H9 (cell line): ENCODE measurements at regions not wholly inside any gene's neighbourhood (a gene's known extent, or its start where the extent isn't known, plus 50 kb on each side); places are given as distances from the start of the nearest gene placed in this dataset.

Experiments
- DNase-seq: peaks from one replicate; pipeline ENCODE4 v3.0.0-alpha.2; 2017
- H2AFZ ChIP-seq: one replicate; pipeline ENCODE4 v1.6.1; 2013; ENCODE audit warnings: mild to moderate bottlenecking, low read length, control low read depth, moderate library complexity
- H2AK5ac ChIP-seq: 2 replicates; pipeline ENCODE4 v1.6.1; 2013; ENCODE audit warnings: low read length, control low read depth, mixed read lengths; ENCODE audit not compliant: insufficient read length
- H2BK120ac ChIP-seq: one replicate; pipeline ENCODE4 v1.6.1; 2013; ENCODE audit warnings: low read depth, mild to moderate bottlenecking, low read length, control low read depth, inconsistent platforms; ENCODE audit not compliant: poor library complexity, severe bottlenecking
- H2BK12ac ChIP-seq: 2 replicates; pipeline ENCODE4 v1.6.1; 2013; ENCODE audit warnings: low read length, control low read depth, mixed read lengths, low read depth; ENCODE audit not compliant: insufficient read length
- H2BK15ac ChIP-seq: 2 replicates; pipeline ENCODE4 v1.6.1; 2013; ENCODE audit warnings: low read depth, low read length, control low read depth
- H2BK20ac ChIP-seq: one replicate; pipeline ENCODE4 v1.6.1; 2013; ENCODE audit warnings: low read depth, mild to moderate bottlenecking, low read length, control low read depth, inconsistent platforms; ENCODE audit not compliant: poor library complexity, severe bottlenecking
- H2BK5ac ChIP-seq: 2 replicates; pipeline ENCODE4 v1.6.1; 2013; ENCODE audit warnings: low read length, control low read depth, mixed read lengths; ENCODE audit not compliant: insufficient read length
- H3K14ac ChIP-seq: 2 replicates; pipeline ENCODE4 v1.6.1; 2013; ENCODE audit warnings: low read length, control low read depth; ENCODE audit not compliant: insufficient read depth
- H3K18ac ChIP-seq: 2 replicates; pipeline ENCODE4 v1.6.1; 2013; ENCODE audit warnings: low read depth, mild to moderate bottlenecking, mixed read lengths, low read length, control low read depth; ENCODE audit not compliant: insufficient read length
- H3K23ac ChIP-seq: 2 replicates; pipeline ENCODE4 v1.6.1; 2013; ENCODE audit warnings: low read length, control low read depth, mixed read lengths, low read depth; ENCODE audit not compliant: insufficient read length
- H3K23me2 ChIP-seq: 2 replicates; pipeline ENCODE4 v1.6.1; 2013; ENCODE audit warnings: low read depth, mild to moderate bottlenecking, mixed read lengths, low read length, control low read depth; ENCODE audit not compliant: insufficient read length, poor library complexity, severe bottlenecking
- H3K27ac ChIP-seq: 2 replicates; pipeline ENCODE4 v1.5.1; 2013; ENCODE audit warnings: low read length, control low read depth, mixed read lengths, low read depth; ENCODE audit not compliant: insufficient read length
- H3K27me3 ChIP-seq: 2 replicates; pipeline ENCODE4 v1.6.1; 2013; ENCODE audit warnings: low read length, control low read depth, inconsistent platforms; ENCODE audit not compliant: insufficient read depth
- H3K4ac ChIP-seq: 2 replicates; pipeline ENCODE4 v1.6.1; 2013; ENCODE audit warnings: low read depth, mild to moderate bottlenecking, control low read depth, inconsistent platforms, low read length, moderate library complexity
- H3K4me1 ChIP-seq: 2 replicates; pipeline ENCODE4 v1.6.1; 2013; ENCODE audit warnings: low read length, control low read depth, inconsistent platforms; ENCODE audit not compliant: insufficient read depth
- H3K4me2 ChIP-seq: 2 replicates; pipeline ENCODE4 v1.6.1; 2013; ENCODE audit warnings: low read length, control low read depth, mixed read lengths; ENCODE audit not compliant: insufficient read length, insufficient read depth
- H3K56ac ChIP-seq: 2 replicates; pipeline ENCODE4 v1.6.1; 2013; ENCODE audit warnings: low read depth, mild to moderate bottlenecking, mixed read lengths, low read length, control low read depth; ENCODE audit not compliant: insufficient read length
- H3K79me1 ChIP-seq: 2 replicates; pipeline ENCODE4 v1.6.1; 2013; ENCODE audit warnings: low read depth, mild to moderate bottlenecking, moderate library complexity, low read length, control low read depth, inconsistent platforms; ENCODE audit not compliant: insufficient read depth, poor library complexity, severe bottlenecking
- H3K79me2 ChIP-seq: 2 replicates; pipeline ENCODE4 v1.6.1; 2013; ENCODE audit warnings: low read length, control low read depth, inconsistent platforms; ENCODE audit not compliant: insufficient read depth
- H3K9ac ChIP-seq: 2 replicates; pipeline ENCODE4 v1.6.1; 2013; ENCODE audit warnings: low read length, control low read depth, mixed read lengths; ENCODE audit not compliant: insufficient read length; ENCODE audit errors: extremely low read depth
- H3K9me3 ChIP-seq: one replicate; pipeline ENCODE4 v1.6.1; 2013; ENCODE audit warnings: low read depth, low read length, inconsistent platforms; ENCODE audit not compliant: control insufficient read depth
- H3T11ph ChIP-seq: one replicate; pipeline ENCODE4 v1.6.1; 2013; ENCODE audit warnings: mild to moderate bottlenecking, low read length, control low read depth, inconsistent platforms
- H4K20me1 ChIP-seq: one replicate; pipeline ENCODE4 v1.6.1; 2013; ENCODE audit not compliant: control insufficient read depth, insufficient read length, insufficient read depth
- H4K5ac ChIP-seq: 2 replicates; pipeline ENCODE4 v1.6.1; 2013; ENCODE audit warnings: low read depth, mild to moderate bottlenecking, mixed read lengths, low read length, control low read depth; ENCODE audit not compliant: insufficient read length
- H4K8ac ChIP-seq: replicated peaks from 2 replicates; pipeline ENCODE4 v1.6.1; 2013; ENCODE audit warnings: low read length, control low read depth, mixed read lengths, low read depth; ENCODE audit not compliant: insufficient read length
- H4K91ac ChIP-seq: 2 replicates; pipeline ENCODE4 v1.6.1; 2013; ENCODE audit warnings: low read depth, mild to moderate bottlenecking, moderate library complexity, mixed read lengths, low read length, control low read depth; ENCODE audit not compliant: insufficient read length
- H3K27ac Mint-ChIP-seq, 3 experiments: 2 replicates in 2 of 3; 3 replicates in 1 of 3; pipeline ENCODE4 v1.8.0; 2020 to 2021; ENCODE audit warnings: mixed read lengths in 3 of 3, mild to moderate bottlenecking in 1 of 3, moderate library complexity in 1 of 3
- H3K27me3 Mint-ChIP-seq: 2 replicates; pipeline ENCODE4 v1.8.0; 2021; ENCODE audit warnings: low read depth, mild to moderate bottlenecking, moderate library complexity, mixed read lengths
- H3K36me3 Mint-ChIP-seq, 3 experiments: 2 replicates in 2 of 3; 3 replicates in 1 of 3; pipeline ENCODE4 v1.8.0; 2020 to 2021; ENCODE audit warnings: low read depth in 3 of 3, mixed read lengths in 3 of 3; ENCODE audit not compliant: insufficient read depth in 1 of 3
- H3K4me1 Mint-ChIP-seq, 2 experiments: 2 replicates each; pipeline ENCODE4 v1.8.0; 2020; ENCODE audit warnings: mixed read lengths in 2 of 2
- H3K4me3 Mint-ChIP-seq, 2 experiments: 2 replicates in 1 of 2; 3 replicates in 1 of 2; pipeline ENCODE4 v1.8.0; 2020 to 2021; ENCODE audit warnings: mild to moderate bottlenecking in 2 of 2, mixed read lengths in 2 of 2, moderate library complexity in 1 of 2
- H3K9me3 Mint-ChIP-seq, 2 experiments: 2 replicates in 1 of 2; 3 replicates in 1 of 2; pipeline ENCODE4 v1.8.0; 2020; ENCODE audit warnings: mild to moderate bottlenecking in 2 of 2, mixed read lengths in 2 of 2, moderate library complexity in 1 of 2
- WGBS: extraction: QIAGEN DNeasy Blood & Tissue Kit; methylation state at CpG from one replicate; pipeline ENCODE4 v1.1.7; 2013; ENCODE audit warnings: missing lambda C conversion rate, low lambda C conversion rate, mixed read lengths; ENCODE audit not compliant: insufficient read length; ENCODE audit errors: extremely low coverage; 5-methylcytosine and 5-hydroxymethylcytosine counted together
- TF ChIP-seq, protein P1 (sequence below): fragments of 200-600 bp; sonication (generic); conservative IDR thresholded peaks from 3 replicates; pipeline ENCODE4 v1.8.0; 2021; ENCODE audit warnings: antibody characterized with exemption, mild to moderate bottlenecking

DNA sequence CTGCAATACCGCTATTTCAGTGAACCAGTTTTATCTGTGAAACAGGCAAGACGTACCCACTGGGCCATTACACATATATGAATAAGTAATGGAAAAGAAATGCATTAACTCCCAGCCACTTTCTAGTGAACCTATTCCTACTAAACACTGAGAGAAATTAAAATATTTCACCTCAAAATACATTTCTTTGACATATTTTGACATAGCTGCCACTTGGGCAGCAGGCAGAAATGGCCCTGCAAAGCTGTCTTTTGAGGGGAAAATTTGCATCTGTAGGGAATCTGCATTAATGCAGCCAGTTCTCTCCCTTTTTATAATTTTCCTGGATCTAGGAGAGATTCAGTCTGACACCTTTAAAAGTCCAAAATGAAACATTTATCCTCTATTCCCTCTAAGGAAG lies 714.8 kb upstream of the POM121L12 start:
- Histone ChIP-seq H3K18ac (no peak overlapping the region), H3K4me1 (no peaks in the 10 kb centered on the region), H4K20me1 (no peaks in the 10 kb centered on the region), H2BK20ac (no peak overlapping the region), H2BK12ac (no peak overlapping the region), H3K56ac (no peak overlapping the region), H3K9me3 (peaks cover 7% of the 10 kb centered on the region), H3K14ac (no peak overlapping the region), H4K5ac (no peak overlapping the region), H3K27me3 (no peaks in the 10 kb centered on the region), H3K9ac (no peak overlapping the region), H3K23ac (no peak overlapping the region), H3K4me2 (no peak overlapping the region), H4K8ac (no peak overlapping the region), H3K4ac (no peak overlapping the region), H3K27ac (no peak overlapping the region), H2BK120ac (no peak overlapping the region), H3T11ph (no peak overlapping the region), H4K91ac (no peak overlapping the region), H3K79me2 (no peaks in the 10 kb centered on the region), H3K23me2 (no peaks in the 10 kb centered on the region), H2BK5ac (no peak overlapping the region), H3K79me1 (no peaks in the 10 kb centered on the region), H2AFZ (no peak overlapping the region), H2BK15ac (no peak overlapping the region), H2AK5ac (no peak overlapping the region)
- no CpG with 5 or more reads among the region's 2 CpGs for WGBS
- TF ChIP-seq, protein P1, sequence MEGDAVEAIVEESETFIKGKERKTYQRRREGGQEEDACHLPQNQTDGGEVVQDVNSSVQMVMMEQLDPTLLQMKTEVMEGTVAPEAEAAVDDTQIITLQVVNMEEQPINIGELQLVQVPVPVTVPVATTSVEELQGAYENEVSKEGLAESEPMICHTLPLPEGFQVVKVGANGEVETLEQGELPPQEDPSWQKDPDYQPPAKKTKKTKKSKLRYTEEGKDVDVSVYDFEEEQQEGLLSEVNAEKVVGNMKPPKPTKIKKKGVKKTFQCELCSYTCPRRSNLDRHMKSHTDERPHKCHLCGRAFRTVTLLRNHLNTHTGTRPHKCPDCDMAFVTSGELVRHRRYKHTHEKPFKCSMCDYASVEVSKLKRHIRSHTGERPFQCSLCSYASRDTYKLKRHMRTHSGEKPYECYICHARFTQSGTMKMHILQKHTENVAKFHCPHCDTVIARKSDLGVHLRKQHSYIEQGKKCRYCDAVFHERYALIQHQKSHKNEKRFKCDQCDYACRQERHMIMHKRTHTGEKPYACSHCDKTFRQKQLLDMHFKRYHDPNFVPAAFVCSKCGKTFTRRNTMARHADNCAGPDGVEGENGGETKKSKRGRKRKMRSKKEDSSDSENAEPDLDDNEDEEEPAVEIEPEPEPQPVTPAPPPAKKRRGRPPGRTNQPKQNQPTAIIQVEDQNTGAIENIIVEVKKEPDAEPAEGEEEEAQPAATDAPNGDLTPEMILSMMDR, result no peak
- H3K9me3 Mint-ChIP-seq, result peaks cover 14 to 21% of the 10 kb centered on the region in 2 experiments
- peaks cover 10 to 21% (median 11%) of the 10 kb centered on the region in 3 experiments for H3K36me3 Mint-ChIP-seq
- H3K4me3 Mint-ChIP-seq, result no peak overlapping the region
- no peak overlapping the region for H3K27ac Mint-ChIP-seq
- DNase-seq, result no peak
- no peaks in the 10 kb centered on the region for H3K27me3 Mint-ChIP-seq
- no peaks in the 10 kb centered on the region; a peak in 1 of 4 replicates for H3K4me1 Mint-ChIP-seq
